Activated T-cell treated with anti-CD3 and anti-CD28 coated beads, Interleukin-2, amount 50 U/mL, for 24 hours (primary cell): ENCODE measurements at regions not wholly inside any gene's neighbourhood (a gene's known extent, or its start where the extent isn't known, plus 50 kb on each side); places are given as distances from the start of the nearest gene placed in this dataset.
A peak's percentile ranks its signal among the peaks of the same experiment; 100 is the strongest.
"Not testable (repeated sequence)": the region's sequence is repeated elsewhere in the genome, so short reads cannot be mapped to it uniquely, and the experiment has no call there.

ENCODE experiments used
- DNase-seq: peaks from one replicate; pipeline ENCODE4 v3.0.0-alpha.2; 2020
- H3K27ac Mint-ChIP-seq: 2 replicates; pipeline ENCODE4 v1.8.0; 2020; ENCODE audit warnings: mild to moderate bottlenecking, mixed read lengths
- H3K27me3 Mint-ChIP-seq: 2 replicates; pipeline ENCODE4 v1.8.0; 2020; ENCODE audit warnings: mixed read lengths
- H3K36me3 Mint-ChIP-seq: 2 replicates; pipeline ENCODE4 v1.8.0; 2020; ENCODE audit warnings: low read depth, mixed read lengths
- H3K4me1 Mint-ChIP-seq: 2 replicates; pipeline ENCODE4 v1.8.0; 2020; ENCODE audit warnings: low read depth, mixed read lengths
- H3K4me3 Mint-ChIP-seq: 2 replicates; pipeline ENCODE4 v1.8.0; 2020; ENCODE audit warnings: mild to moderate bottlenecking, moderate library complexity, mixed read lengths
- H3K9me3 Mint-ChIP-seq: 2 replicates; pipeline ENCODE4 v1.8.0; 2020; ENCODE audit warnings: mixed read lengths

- H3K9me3 Mint-ChIP-seq: no peaks in the 10 kb centered on the region
- no peak for DNase-seq
- H3K27ac Mint-ChIP-seq: no peak overlapping the region
- H3K4me3 Mint-ChIP-seq: no peak overlapping the region
- H3K4me1 Mint-ChIP-seq: peaks cover 9% of the 10 kb centered on the region
- H3K27me3 Mint-ChIP-seq: peaks cover 14% of the 10 kb centered on the region
- no peaks in the 10 kb centered on the region for H3K36me3 Mint-ChIP-seq
Measured at GRCh38 chr14:101630056-101630965, 69.0 kb downstream of the DIO3 start.

DNA sequence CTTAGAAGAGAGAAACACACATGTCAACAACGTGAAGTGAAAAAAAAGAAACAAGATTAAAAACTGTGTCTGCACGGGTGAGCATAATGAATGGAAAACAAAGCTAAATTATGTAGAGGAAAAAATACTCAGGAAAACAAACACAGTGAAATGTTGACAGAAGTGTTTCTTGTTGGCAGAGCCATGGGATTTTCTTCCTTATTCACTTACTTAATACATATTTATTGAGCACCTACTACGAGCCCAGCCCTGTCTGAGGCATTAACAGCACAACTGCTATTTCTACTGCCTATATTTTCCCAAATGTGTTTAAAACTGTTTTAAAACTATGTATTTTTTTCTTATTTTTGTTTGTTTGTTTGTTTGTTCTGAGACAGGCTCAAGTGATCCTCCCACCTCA, 69.9 kb downstream of the DIO3 start:
- Mint-ChIP-seq H3K27ac (no peak overlapping the region), H3K27me3 (peaks cover 19% of the 10 kb centered on the region), H3K9me3 (no peaks in the 10 kb centered on the region), H3K36me3 (no peaks in the 10 kb centered on the region), H3K4me1 (peaks cover 15% of the 10 kb centered on the region), H3K4me3 (no peak overlapping the region)
- DNase-seq: no peak

GRCh38 chr14:101631970-101632369, 70.7 kb downstream of the DIO3 start:
- Mint-ChIP-seq H3K27me3 (peaks cover 26% of the 10 kb centered on the region), H3K4me1 (peaks cover 22% of the 10 kb centered on the region)
- H3K27ac Mint-ChIP-seq, H3K4me3 Mint-ChIP-seq, H3K9me3 Mint-ChIP-seq, DNase-seq, H3K36me3 Mint-ChIP-seq: not testable (repeated sequence)

GRCh38 chr14:101632520-101632919, 71.2 kb downstream of the DIO3 start:
- Mint-ChIP-seq H3K9me3 (no peaks in the 10 kb centered on the region), H3K27me3 (peaks cover 27% of the 10 kb centered on the region), H3K4me1 (peaks cover 23% of the 10 kb centered on the region)

GRCh38 chr14:101633276-101633675, 72.0 kb downstream of the DIO3 start:
- H3K27ac Mint-ChIP-seq: no peak overlapping the region
- no peak for DNase-seq
- H3K27me3 Mint-ChIP-seq: peaks cover 26% of the 10 kb centered on the region
- no peak overlapping the region for H3K4me3 Mint-ChIP-seq
- H3K9me3 Mint-ChIP-seq: no peaks in the 10 kb centered on the region
- peaks cover 20% of the 10 kb centered on the region for H3K4me1 Mint-ChIP-seq
- no peaks in the 10 kb centered on the region for H3K36me3 Mint-ChIP-seq

More at GRCh38 chr14:101632520-101632919, 71.2 kb downstream of the DIO3 start:
- H3K27ac Mint-ChIP-seq: no peak overlapping the region
- no peaks in the 10 kb centered on the region for H3K36me3 Mint-ChIP-seq
- DNase-seq: no peak
- H3K4me3 Mint-ChIP-seq: no peak overlapping the region

- no peak overlapping the region for H3K27ac Mint-ChIP-seq
- H3K9me3 Mint-ChIP-seq: no peaks in the 10 kb centered on the region
- H3K27me3 Mint-ChIP-seq: peaks cover 35% of the 10 kb centered on the region
- DNase-seq: no peak
- H3K4me1 Mint-ChIP-seq: peaks cover 19% of the 10 kb centered on the region
- H3K36me3 Mint-ChIP-seq: no peaks in the 10 kb centered on the region
- H3K4me3 Mint-ChIP-seq: no peak overlapping the region
Measured at GRCh38 chr14:101634202-101634849, 73.0 kb downstream of the DIO3 start.

DNA sequence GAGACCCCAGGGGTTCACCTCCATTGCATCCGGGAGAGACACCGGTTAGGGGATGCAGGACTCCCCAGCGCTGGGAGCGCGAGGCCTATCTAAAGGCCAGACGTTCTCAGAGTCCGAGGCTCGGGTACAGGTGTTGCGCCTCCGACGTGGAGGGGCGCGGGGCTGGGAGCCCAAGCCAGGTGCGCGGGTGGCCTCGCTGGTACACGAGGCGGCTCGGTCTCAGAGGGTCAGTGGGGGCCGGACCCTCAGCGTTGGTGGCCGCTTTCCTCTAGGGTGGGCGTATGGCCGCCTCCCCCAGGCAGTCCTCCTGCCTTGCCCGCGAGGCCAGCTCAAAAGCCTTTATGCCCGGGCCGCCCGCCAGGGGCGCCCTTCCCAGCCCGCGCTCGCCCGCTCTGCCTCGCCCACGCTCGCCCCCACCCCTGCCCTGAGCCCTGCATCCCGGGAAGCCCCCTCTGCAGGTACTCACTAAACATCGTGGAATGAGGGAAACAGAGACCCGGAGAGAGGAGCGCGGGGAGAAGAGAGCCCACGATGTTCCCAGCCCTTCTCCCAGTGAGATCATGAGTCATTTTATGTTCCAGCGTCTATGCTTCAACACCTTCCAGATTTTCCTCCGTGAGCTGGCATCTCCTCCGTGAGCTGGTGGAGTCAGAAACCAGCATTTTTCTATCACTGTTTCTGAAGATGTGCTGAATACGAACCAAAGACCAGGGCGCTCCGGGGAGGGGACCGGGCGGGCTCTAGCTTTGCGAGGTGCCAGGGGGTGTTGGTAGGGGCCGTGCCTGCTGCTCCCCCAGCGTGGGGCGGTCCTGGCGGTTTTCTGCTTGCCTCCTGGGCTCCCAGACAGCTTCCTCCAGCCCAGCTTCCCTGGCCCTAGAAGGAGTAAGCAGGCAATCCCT, 73.8 kb downstream of the DIO3 start:
- no peak overlapping the region for H3K27ac Mint-ChIP-seq
- H3K4me1 Mint-ChIP-seq: peaks cover 19% of the 10 kb centered on the region
- no peaks in the 10 kb centered on the region for H3K9me3 Mint-ChIP-seq
- no peak for DNase-seq
- H3K36me3 Mint-ChIP-seq: no peaks in the 10 kb centered on the region
- peaks cover 36% of the 10 kb centered on the region for H3K27me3 Mint-ChIP-seq
- H3K4me3 Mint-ChIP-seq: no peak overlapping the region

DNA sequence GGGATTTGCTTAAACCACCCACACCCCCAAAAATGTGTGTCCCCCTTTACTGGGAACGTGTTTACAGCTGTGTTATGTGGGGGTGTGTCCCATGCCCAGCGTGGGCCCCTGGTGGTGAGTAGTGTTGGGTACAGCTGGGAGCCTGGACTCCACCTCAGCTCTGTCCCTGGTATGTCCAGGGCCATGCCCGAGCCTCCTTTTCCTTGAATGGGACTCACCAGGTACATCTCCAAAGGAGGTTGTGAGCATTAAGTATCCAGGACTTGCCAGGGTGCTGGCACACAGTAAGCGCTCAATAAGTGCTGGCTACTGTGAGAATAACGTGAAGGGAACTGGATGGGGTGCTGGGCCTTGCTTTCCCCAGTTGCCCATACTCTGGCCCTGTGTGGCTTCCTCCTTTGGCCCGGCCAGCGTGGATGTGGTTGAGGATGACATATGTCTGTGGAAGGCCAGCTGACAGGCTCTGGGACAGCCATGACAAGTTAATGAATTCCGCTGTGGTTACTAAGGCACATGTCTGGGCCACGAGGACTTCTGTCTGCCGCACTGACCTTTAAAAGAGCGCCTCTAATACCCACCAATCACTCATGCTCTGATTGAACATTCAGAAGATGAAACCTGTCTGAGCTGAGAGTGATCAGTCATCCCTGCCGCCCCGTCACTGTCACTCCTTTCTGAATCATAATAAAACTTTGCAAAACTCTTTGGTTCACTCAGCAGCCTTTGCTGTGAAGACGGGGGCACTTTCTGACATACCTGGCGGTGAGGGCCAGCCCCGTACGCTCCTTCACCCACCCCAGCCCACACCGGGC, 74.7 kb downstream of the DIO3 start:
- H3K4me1 Mint-ChIP-seq: peaks cover 19% of the 10 kb centered on the region
- H3K27ac Mint-ChIP-seq: peak overlapping the region; percentile 26
- no peak overlapping the region for H3K4me3 Mint-ChIP-seq
- H3K9me3 Mint-ChIP-seq: no peaks in the 10 kb centered on the region
- DNase-seq: no peak
- H3K27me3 Mint-ChIP-seq: peaks cover 36% of the 10 kb centered on the region
- no peaks in the 10 kb centered on the region for H3K36me3 Mint-ChIP-seq

GRCh38 chr14:101639241-101639833, 78.0 kb downstream of the DIO3 start:
- DNase-seq: no peak
- no peak overlapping the region for H3K27ac Mint-ChIP-seq
- peaks cover 16% of the 10 kb centered on the region for H3K4me1 Mint-ChIP-seq
- H3K27me3 Mint-ChIP-seq: peaks cover 44% of the 10 kb centered on the region
- H3K9me3 Mint-ChIP-seq: no peaks in the 10 kb centered on the region
- H3K36me3 Mint-ChIP-seq: no peaks in the 10 kb centered on the region
- no peak overlapping the region for H3K4me3 Mint-ChIP-seq

GRCh38 chr14:101643651-101644050, 82.4 kb downstream of the DIO3 start:
- no peak overlapping the region for H3K27ac Mint-ChIP-seq
- no peaks in the 10 kb centered on the region for H3K4me1 Mint-ChIP-seq
- H3K27me3 Mint-ChIP-seq: peaks cover 25% of the 10 kb centered on the region
- H3K36me3 Mint-ChIP-seq: no peaks in the 10 kb centered on the region
- H3K9me3 Mint-ChIP-seq: peaks cover 7% of the 10 kb centered on the region
- H3K4me3 Mint-ChIP-seq: no peak overlapping the region
- DNase-seq: no peak

GRCh38 chr14:101654051-101654450, 92.8 kb downstream of the DIO3 start:
- Mint-ChIP-seq H3K4me3 (no peak overlapping the region), H3K27me3 (peaks cover 42% of the 10 kb centered on the region), H3K4me1 (no peaks in the 10 kb centered on the region), H3K27ac (no peak overlapping the region), H3K36me3 (no peaks in the 10 kb centered on the region), H3K9me3 (peaks cover 6% of the 10 kb centered on the region)
- DNase-seq: no peak

DNA sequence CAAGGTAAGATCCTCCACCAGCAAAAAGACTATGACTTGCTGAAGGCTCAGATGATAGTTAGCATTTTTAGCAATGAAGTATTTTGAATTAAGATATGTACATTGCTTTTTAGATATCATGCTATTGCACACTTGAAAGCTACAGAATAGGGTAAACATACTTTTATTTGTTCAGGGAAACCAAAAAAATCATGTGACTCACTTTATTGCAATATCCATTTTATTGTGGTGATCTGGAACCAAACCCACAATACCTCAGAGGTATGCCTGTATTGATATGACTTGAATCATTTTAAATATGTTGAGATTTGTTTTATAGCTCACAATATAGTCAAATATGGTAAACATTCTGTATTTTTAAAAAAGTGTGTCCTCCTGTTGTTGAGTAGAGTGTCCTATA, 96.1 kb downstream of the DIO3 start:
- Mint-ChIP-seq H3K36me3 (no peaks in the 10 kb centered on the region), H3K4me3 (no peak overlapping the region), H3K27ac (no peak overlapping the region), H3K9me3 (no peaks in the 10 kb centered on the region), H3K4me1 (no peaks in the 10 kb centered on the region), H3K27me3 (peaks cover 48% of the 10 kb centered on the region)
- DNase-seq: no peak

GRCh38 chr14:101665478-101666078, 95.9 kb upstream of the PPP2R5C start:
- Mint-ChIP-seq H3K36me3 (peaks cover 2% of the 10 kb centered on the region), H3K27me3 (peaks cover 38% of the 10 kb centered on the region), H3K9me3 (peaks cover 14% of the 10 kb centered on the region), H3K4me1 (no peaks in the 10 kb centered on the region), H3K27ac (no peak overlapping the region), H3K4me3 (no peak overlapping the region)
- DNase-seq: peak; percentile 45
